NB4 (cell line): ENCODE measurements at regions not wholly inside any gene's neighbourhood (a gene's known extent, or its start where the extent isn't known, plus 50 kb on each side); places are given as distances from the start of the nearest gene placed in this dataset.

ENCODE experiments used
- DNase-seq: peaks from one replicate; pipeline ENCODE4 v3.0.0; 2010; ENCODE audit warnings: low read depth
- H3K4me3 ChIP-seq: one replicate; pipeline ENCODE4 v1.5.1; 2011; ENCODE audit warnings: mild to moderate bottlenecking, low read depth, low read length, moderate library complexity
- CTCF ChIP-seq: IDR thresholded peaks from one replicate; pipeline ENCODE4 v1.5.1; 2012; ENCODE audit warnings: low read depth, low read length
- MYC ChIP-seq: IDR thresholded peaks from 2 replicates; pipeline ENCODE4 v1.6.1; 2011; ENCODE audit warnings: low read depth, low read length
- POLR2A ChIP-seq: IDR thresholded peaks from 2 replicates; pipeline ENCODE4 v1.6.1; 2011; ENCODE audit warnings: mild to moderate bottlenecking; ENCODE audit not compliant: insufficient read length; ENCODE audit errors: extremely low read depth
- TF ChIP-seq, protein P1 (sequence below): IDR thresholded peaks from 2 replicates; pipeline ENCODE4 v1.6.1; 2011; ENCODE audit warnings: low read depth, low read length

DNA sequence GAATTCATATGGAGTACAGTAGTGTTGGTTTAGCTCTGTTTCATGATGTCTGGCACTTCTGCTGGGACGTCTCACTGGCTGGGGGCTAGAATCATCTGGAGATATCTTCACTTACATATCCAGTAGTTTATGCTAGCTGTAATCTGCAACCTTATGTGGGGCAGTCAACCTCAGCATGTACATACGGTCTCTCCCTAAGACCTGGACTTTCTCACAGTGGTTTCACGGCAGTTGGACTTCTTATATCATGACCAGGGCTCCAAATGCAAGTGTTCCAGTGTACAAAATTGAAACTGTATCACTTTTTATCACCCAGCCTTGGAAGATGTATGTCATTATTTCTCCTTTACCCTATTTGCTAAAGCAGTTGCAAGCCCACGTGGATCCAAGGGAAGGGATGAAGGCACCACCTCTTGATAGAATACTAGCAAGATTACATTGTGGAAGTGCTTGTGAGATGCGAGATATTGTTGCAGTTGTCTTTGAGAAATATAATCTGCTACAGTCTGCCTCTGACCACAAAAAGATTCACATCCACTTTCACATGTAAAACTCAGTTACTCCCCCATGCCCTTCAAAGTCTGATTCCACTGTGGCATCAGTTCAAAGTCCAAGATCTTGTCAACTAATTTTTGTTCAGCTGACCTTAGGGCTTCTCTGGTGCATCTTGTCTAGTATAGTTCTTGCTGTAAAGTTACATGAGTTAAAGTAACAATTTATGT, 316.6 kb upstream of the NCAM1 start:
- H3K4me3 ChIP-seq = no peak overlapping the region
- TF ChIP-seq POLR2A = no peak
- TF ChIP-seq MYC = no peak
- no peak for TF ChIP-seq CTCF
- TF ChIP-seq, protein P1, sequence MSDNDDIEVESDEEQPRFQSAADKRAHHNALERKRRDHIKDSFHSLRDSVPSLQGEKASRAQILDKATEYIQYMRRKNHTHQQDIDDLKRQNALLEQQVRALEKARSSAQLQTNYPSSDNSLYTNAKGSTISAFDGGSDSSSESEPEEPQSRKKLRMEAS = no peak
- no peak for DNase-seq

DNA sequence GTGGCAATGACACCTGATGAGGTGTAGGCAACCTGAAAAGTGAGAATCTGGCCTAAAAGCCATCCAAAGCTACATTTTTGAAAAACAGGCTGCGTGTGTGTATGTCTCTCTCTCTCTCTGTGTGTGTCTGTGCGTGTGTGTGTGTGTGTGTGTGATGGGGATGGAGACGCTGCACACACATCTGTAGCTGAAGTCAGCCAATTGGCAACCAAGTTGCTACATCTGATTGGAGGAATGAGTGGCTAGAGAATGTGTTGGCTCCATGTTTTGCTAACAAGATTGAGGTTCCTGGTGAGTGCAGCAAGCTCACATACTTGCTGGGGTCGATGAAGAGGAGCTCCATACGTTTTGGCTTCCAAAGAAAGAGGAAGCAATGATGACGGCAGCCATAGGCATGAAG, 311.4 kb upstream of the NCAM1 start:
- DNase-seq = no peak
- H3K4me3 ChIP-seq = no peak overlapping the region
- TF ChIP-seq, protein P1 = no peak

GRCh38 chr11:112650527-112650926, 310.7 kb upstream of the NCAM1 start:
- H3K4me3 ChIP-seq = no peak overlapping the region
- TF ChIP-seq MYC = no peak
- TF ChIP-seq POLR2A = no peak
- no peak for TF ChIP-seq CTCF
- TF ChIP-seq, protein P1 = no peak
- DNase-seq = no peak

- no peak for DNase-seq
- TF ChIP-seq, protein P1 = no peak
- no peak for TF ChIP-seq MYC
- no peak for TF ChIP-seq CTCF
- TF ChIP-seq POLR2A = no peak
- H3K4me3 ChIP-seq = no peak overlapping the region
These were observed 309.8 kb upstream of the NCAM1 start for GRCh38 chr11:112651386-112651785.

DNA sequence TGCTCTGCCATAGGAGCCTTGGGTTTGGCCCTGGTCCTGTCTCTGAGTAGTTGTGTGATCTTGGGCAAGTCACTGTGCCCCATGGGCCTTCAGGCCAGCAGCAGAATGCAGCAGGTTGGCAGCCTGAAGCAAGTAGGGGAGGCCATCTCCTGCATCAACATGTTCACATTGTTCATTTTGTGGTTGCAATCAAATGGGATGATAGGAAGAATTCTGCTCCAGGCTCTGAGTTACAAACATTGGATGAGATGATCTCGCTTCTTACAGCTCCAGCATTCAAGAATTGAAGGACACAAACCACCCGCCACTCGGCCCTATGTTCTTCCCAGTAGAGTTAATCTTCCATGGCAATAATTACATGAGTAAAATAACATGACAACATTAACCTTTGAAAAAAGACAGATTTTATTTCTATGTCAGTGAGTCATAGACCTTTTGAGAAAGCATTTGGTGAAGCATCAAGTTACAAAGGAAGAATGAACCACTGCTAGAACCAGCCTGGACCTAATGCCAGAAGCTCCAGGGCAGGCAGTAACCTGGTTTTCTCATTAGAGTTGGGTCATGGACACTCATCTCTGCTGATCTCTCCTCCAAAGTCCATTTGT, 308.3 kb upstream of the NCAM1 start:
- no peak for DNase-seq
- no peak for TF ChIP-seq CTCF
- TF ChIP-seq, protein P1 = no peak
- TF ChIP-seq POLR2A = no peak
- TF ChIP-seq MYC = no peak

DNA sequence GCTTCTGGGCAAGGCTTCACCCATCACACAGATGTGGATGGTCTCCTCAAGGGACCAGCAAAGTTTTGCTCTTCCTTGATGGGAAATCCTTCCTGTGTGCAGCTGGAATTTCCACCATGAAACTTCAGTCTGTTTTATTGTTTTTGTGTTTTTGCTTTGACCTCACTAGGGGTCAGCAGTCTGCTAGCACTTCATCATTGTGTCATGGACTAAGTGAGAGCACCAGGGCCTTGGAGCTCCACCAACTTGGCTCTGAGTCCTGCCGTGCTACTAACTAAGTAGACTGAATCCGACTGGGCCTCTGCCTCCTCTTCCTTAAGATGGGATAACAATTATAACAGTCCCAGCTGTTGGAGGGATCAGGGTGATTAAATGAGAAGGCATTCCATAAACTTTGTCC, 305.8 kb upstream of the NCAM1 start:
- DNase-seq = no peak
- TF ChIP-seq, protein P1 = no peak
- no peak for TF ChIP-seq MYC
- no peak for TF ChIP-seq POLR2A
- no peak for TF ChIP-seq CTCF
- no peak overlapping the region for H3K4me3 ChIP-seq

More for the DNA sequence above, 308.3 kb upstream of the NCAM1 start:
- no peak overlapping the region for H3K4me3 ChIP-seq
